ENCODE measurements at regions not wholly inside any gene's neighbourhood (a gene's known extent, or its start where the extent isn't known, plus 50 kb on each side); places are given as distances from the start of the nearest gene placed in this dataset.

GRCh38 chr15:25527118-25527517, 88.3 kb upstream of the UBE3A start:
- Histone ChIP-seq H2BK15ac (ENCODE audit: low read length) (no peak overlapping the region), H4K5ac (ENCODE audit: insufficient read length, low read depth, low read length) (no peak overlapping the region), H3K4me2 (ENCODE audit: insufficient read depth in 1 of 2, low read depth in 2 of 2, low read length in 2 of 2) (no peak overlapping the region), H2BK12ac (ENCODE audit: low read depth, low read length) (no peak overlapping the region), H3K4me3 (ENCODE audit: extremely low read depth in 1 of 4, insufficient read depth in 2 of 4, low read depth in 3 of 4, low read length in 4 of 4) (no peak overlapping the region), H2BK5ac (ENCODE audit: low read depth, low read length) (no peak overlapping the region), H3K79me2 (ENCODE audit: control insufficient read depth in 1 of 2, insufficient read depth in 2 of 2, low read length in 2 of 2) (no peaks in the 10 kb centered on the region), H4K91ac (replicated peaks; ENCODE audit: insufficient read length, low read length) (no peak overlapping the region), H2BK120ac (replicated peaks; ENCODE audit: low read depth, low read length) (no peak overlapping the region), H3K23me2 (ENCODE audit: low read depth, low read length) (peaks cover 3% of the 10 kb centered on the region; the same call in 1 of the 2 replicates), H3K14ac (ENCODE audit: insufficient read length) (no peak overlapping the region), H3K9ac (replicated peaks in 1 of 4; ENCODE audit: extremely low read depth in 1 of 4, low read depth in 3 of 4, low read length in 3 of 4) (no peak overlapping the region), H3K27me3 (replicated peaks in 1 of 4; ENCODE audit: control insufficient read depth in 3 of 4, extremely low read depth in 1 of 4, insufficient read depth in 3 of 4, low read length in 3 of 4) (0 out of 7 replicates have a peak, but pooled peaks cover 0 to 2% (median 0%) of the 10 kb centered on the region in 4 experiments), H3K36me3 (ENCODE audit: control insufficient read depth in 2 of 4, insufficient read depth in 4 of 4, low read length in 3 of 4) (no peaks in the 10 kb centered on the region), H3K4ac (replicated peaks; ENCODE audit: insufficient read length, low read depth, low read length) (no peak overlapping the region), H2BK20ac (ENCODE audit: low read length) (no peak overlapping the region), H3K27ac (ENCODE audit: low read depth, low read length) (no peak overlapping the region), H2AK5ac (ENCODE audit: low read depth, low read length) (no peak overlapping the region), H4K20me1 (replicated peaks in 1 of 2; ENCODE audit: control insufficient read depth in 1 of 2, insufficient read depth in 2 of 2, low read length in 2 of 2) (no peaks in the 10 kb centered on the region), H2AFZ (ENCODE audit: low read length) (no peak overlapping the region), H3K56ac (replicated peaks; ENCODE audit: insufficient read length, low read depth, low read length) (no peak overlapping the region), H3K4me1 (replicated peaks in 1 of 4; ENCODE audit: control insufficient read depth in 3 of 4, insufficient read depth in 4 of 4, low read length in 3 of 4) (peaks cover 0 to 6% (median 3%) of the 10 kb centered on the region in 4 experiments; a peak in 4 of 7 replicates), H3K79me1 (ENCODE audit: low read depth, low read length) (no peaks in the 10 kb centered on the region), H3K9me3 (ENCODE audit: insufficient read depth in 2 of 2, low read depth in 1 of 2, low read length in 1 of 2) (no peaks in the 10 kb centered on the region; a peak in 1 of 4 replicates), H4K8ac (ENCODE audit: extremely low read depth, insufficient read depth, low read length) (no peak overlapping the region), H3K23ac (ENCODE audit: insufficient read length) (no peak overlapping the region), H3K18ac (ENCODE audit: extremely low read depth, low read length) (no peak overlapping the region)
- POLR2A ChIA-PET (ENCODE audit: partially characterized antibody) = no interaction called here
- no peak for FAIRE-seq
- 88% methylated on average over 3 of the region's 3 CpGs; no CpG with 5 or more reads in 1 of the 2 experiments for WGBS, 2 experiments (ENCODE audit: extremely low coverage in 1 of 2, insufficient coverage in 1 of 2, insufficient read length in 1 of 2, insufficient replicate concordance in 2 of 2, low coverage in 1 of 2, low lambda C conversion rate in 2 of 2, missing lambda C conversion rate in 1 of 2)
- no peak for DNase-seq (ENCODE audit: low read depth in 1 of 2, low spot score in 2 of 2)
- CTCF ChIA-PET (ENCODE audit: partially characterized antibody) = interaction anchor here (0.9 to 1.8 kb wide), 2 partner anchors 19 to 84 kb away, joined by 3 read pairs; no protein-coding TSS in a partner anchor
- TF ChIP-seq PHF8 (conservative IDR thresholded peaks at IDR 0.05; ENCODE audit: low read depth, low read length) (no peak), TBP (IDR thresholded peaks at IDR 0.05; ENCODE audit: low read depth, low read length) (no peak), TAF7 (optimal IDR thresholded peaks at IDR 0.05; ENCODE audit: borderline replicate concordance, low read depth, low read length) (no peak), RXRA (IDR thresholded peaks at IDR 0.05; ENCODE audit: insufficient read depth, low read depth, low read length) (no peak), KDM4A (IDR thresholded peaks at IDR 0.05; ENCODE audit: low read depth, low read length, severe bottlenecking) (no peak), E2F6 (IDR thresholded peaks at IDR 0.05) (no peak), CHD2 (IDR thresholded peaks at IDR 0.05; ENCODE audit: low read length) (no peak), ASH2L (IDR thresholded peaks at IDR 0.05; ENCODE audit: low read length) (no peak), SP1 (IDR thresholded peaks at IDR 0.05; ENCODE audit: low read depth, low read length) (no peak), POLR2AphosphoS5 (IDR thresholded peaks at IDR 0.05; ENCODE audit: low read depth, low read length) (no peak), ATF3 (IDR thresholded peaks at IDR 0.05; ENCODE audit: insufficient read depth, low read depth, low read length) (no peak), YY1 (IDR thresholded peaks at IDR 0.05; ENCODE audit: low read depth, low read length) (no peak), RNF2 (IDR thresholded peaks at IDR 0.05; ENCODE audit: borderline replicate concordance, low read depth, low read length, missing control alignments, poor library complexity, severe bottlenecking) (no peak), FOSL1 (IDR thresholded peaks at IDR 0.05; ENCODE audit: insufficient read depth, low read depth, low read length) (no peak)
